ENCODE measurements at regions not wholly inside any gene's neighbourhood (a gene's known extent, or its start where the extent isn't known, plus 50 kb on each side); places are given as distances from the start of the nearest gene placed in this dataset.

GRCh38 chr3:171511450-171511849 lies 51.2 kb upstream of the TNIK start:
- no peak for DNase-seq (ENCODE audit: extremely low spot score)
- TF ChIP-seq CTCF (IDR thresholded peaks at IDR 0.05; ENCODE audit: control extremely low read depth, extremely low read depth, low read depth, missing control alignments), result no peak
- ChIA-PET CTCF (interaction anchor here (1.1 to 1.4 kb wide), 4 partner anchors 10 to 348 kb away, joined by 3 to 4 read pairs (median 3); no protein-coding TSS in a partner anchor), POLR2A (interaction anchor here (0.7 kb wide), 1 partner anchor 45 kb away, joined by 12 read pairs; no protein-coding TSS in a partner anchor)

Measured in GM10248 (cell line).